ENCODE measurements at regions not wholly inside any gene's neighbourhood (a gene's known extent, or its start where the extent isn't known, plus 50 kb on each side); places are given as distances from the start of the nearest gene placed in this dataset.

DNA sequence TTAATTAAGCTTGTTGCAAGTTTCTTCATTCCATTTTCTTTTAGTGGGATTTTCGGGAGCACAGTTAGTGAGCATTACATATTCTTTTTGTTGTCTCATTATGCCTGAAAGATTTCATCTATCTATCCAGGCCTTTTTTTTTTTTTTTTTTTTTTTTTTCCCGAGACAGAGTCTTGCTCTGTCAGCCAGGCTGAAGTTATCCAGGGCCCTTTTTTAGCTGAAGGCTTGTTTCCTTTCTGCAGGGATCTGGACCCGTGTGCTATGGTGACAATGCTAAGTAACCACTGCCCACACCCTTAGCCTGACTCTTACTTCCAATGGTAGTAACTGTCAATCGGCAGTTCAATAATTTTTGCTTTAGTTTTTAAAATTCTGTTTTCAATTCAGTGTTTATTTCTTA, 190.8 kb upstream of the MTPN start:
- WGBS (ENCODE audit: missing lambda C conversion rate): 8% methylated on average over 4 of the region's 4 CpGs
- ATAC-seq (no peak), FAIRE-seq (no peak), DNase-seq (ENCODE audit: low read depth in 1 of 2, low spot score in 1 of 2) (no peak)
- H3K4me3 ChIP-seq: no peak overlapping the region
- H3K4me1 ChIP-seq: no peaks in the 10 kb centered on the region
- H3K27ac ChIP-seq: no peak overlapping the region
- no peaks in the 10 kb centered on the region for H3K9me3 ChIP-seq
- H3K4me2 ChIP-seq: no peak overlapping the region
- ChIA-PET POLR2A (no interaction called here), CTCF (no interaction called here)
- no peak for TF ChIP-seq ESRRA (IDR thresholded peaks at IDR 0.05; ENCODE audit: borderline replicate concordance, low read length)

GRCh38 chr7:136166521-136166920, 189.4 kb upstream of the MTPN start:
- WGBS (ENCODE audit: missing lambda C conversion rate): 52% methylated on average over 1 of the region's 1 CpG

GRCh38 chr7:136163340-136163801, 186.2 kb upstream of the MTPN start:
- DNase-seq (ENCODE audit: low read depth in 1 of 2, low spot score in 1 of 2) (no peak), ATAC-seq (no peak), FAIRE-seq (no peak)
- CTCF ChIA-PET: no interaction called here
- Histone ChIP-seq H3K4me2 (no peak overlapping the region), H3K4me1 (no peaks in the 10 kb centered on the region), H3K27ac (no peak overlapping the region), H3K4me3 (no peak overlapping the region), H3K9me3 (no peaks in the 10 kb centered on the region)
- POLR2A ChIA-PET: no interaction called here
- 17% methylated on average over 4 of the region's 4 CpGs for WGBS (ENCODE audit: missing lambda C conversion rate)
- TF ChIP-seq ATOH8 (CRISPR knock-in tag; IDR thresholded peaks at IDR 0.05; ENCODE audit: low read depth) (no peak), POLR2AphosphoS2 (conservative IDR thresholded peaks at IDR 0.05; ENCODE audit: low read length) (no peak), MAFK (IDR thresholded peaks at IDR 0.05; ENCODE audit: partially characterized antibody) (no peak), FOSL2 (IDR thresholded peaks at IDR 0.05) (no peak), FOSL2 (CRISPR knock-in tag; IDR thresholded peaks at IDR 0.05) (no peak), KDM1A (IDR thresholded peaks at IDR 0.05; ENCODE audit: low read depth) (no peak), EP300 (IDR thresholded peaks at IDR 0.05) (no peak), RAD21 (conservative IDR thresholded peaks at IDR 0.05 in 1 of 2, IDR thresholded peaks at IDR 0.05 in 1 of 2) (no peak), RARB (CRISPR knock-in tag; IDR thresholded peaks at IDR 0.05) (no peak), CBX2 (IDR thresholded peaks at IDR 0.05; ENCODE audit: borderline replicate concordance, low read depth) (no peak), ZFP36 (IDR thresholded peaks at IDR 0.05; ENCODE audit: borderline replicate concordance, partially characterized antibody) (no peak)
- TF ChIP-seq, protein P1, sequence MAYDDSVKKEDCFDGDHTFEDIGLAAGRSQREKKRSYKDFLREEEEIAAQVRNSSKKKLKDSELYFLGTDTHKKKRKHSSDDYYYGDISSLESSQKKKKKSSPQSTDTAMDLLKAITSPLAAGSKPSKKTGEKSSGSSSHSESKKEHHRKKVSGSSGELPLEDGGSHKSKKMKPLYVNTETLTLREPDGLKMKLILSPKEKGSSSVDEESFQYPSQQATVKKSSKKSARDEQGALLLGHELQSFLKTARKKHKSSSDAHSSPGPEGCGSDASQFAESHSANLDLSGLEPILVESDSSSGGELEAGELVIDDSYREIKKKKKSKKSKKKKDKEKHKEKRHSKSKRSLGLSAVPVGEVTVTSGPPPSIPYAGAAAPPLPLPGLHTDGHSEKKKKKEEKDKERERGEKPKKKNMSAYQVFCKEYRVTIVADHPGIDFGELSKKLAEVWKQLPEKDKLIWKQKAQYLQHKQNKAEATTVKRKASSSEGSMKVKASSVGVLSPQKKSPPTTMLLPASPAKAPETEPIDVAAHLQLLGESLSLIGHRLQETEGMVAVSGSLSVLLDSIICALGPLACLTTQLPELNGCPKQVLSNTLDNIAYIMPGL (CRISPR knock-in tag; IDR thresholded peaks at IDR 0.05; ENCODE audit: borderline replicate concordance): no peak
- TF ChIP-seq, protein P2, sequence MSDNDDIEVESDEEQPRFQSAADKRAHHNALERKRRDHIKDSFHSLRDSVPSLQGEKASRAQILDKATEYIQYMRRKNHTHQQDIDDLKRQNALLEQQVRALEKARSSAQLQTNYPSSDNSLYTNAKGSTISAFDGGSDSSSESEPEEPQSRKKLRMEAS (IDR thresholded peaks at IDR 0.05): no peak
- TF ChIP-seq, protein P3, sequence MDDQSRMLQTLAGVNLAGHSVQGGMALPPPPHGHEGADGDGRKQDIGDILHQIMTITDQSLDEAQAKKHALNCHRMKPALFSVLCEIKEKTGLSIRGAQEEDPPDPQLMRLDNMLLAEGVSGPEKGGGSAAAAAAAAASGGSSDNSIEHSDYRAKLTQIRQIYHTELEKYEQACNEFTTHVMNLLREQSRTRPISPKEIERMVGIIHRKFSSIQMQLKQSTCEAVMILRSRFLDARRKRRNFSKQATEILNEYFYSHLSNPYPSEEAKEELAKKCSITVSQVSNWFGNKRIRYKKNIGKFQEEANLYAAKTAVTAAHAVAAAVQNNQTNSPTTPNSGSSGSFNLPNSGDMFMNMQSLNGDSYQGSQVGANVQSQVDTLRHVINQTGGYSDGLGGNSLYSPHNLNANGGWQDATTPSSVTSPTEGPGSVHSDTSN (IDR thresholded peaks at IDR 0.05): no peak
- TF ChIP-seq, protein P4, sequence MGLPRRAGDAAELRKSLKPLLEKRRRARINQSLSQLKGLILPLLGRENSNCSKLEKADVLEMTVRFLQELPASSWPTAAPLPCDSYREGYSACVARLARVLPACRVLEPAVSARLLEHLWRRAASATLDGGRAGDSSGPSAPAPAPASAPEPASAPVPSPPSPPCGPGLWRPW (IDR thresholded peaks at IDR 0.05): no peak

More at GRCh38 chr7:136166521-136166920, 189.4 kb upstream of the MTPN start:
- Histone ChIP-seq H3K27ac (no peak overlapping the region), H3K4me3 (no peak overlapping the region), H3K4me1 (no peaks in the 10 kb centered on the region), H3K9me3 (no peaks in the 10 kb centered on the region), H3K4me2 (no peak overlapping the region)
- TF ChIP-seq HDAC2 (IDR thresholded peaks at IDR 0.05): no peak
- TF ChIP-seq, protein P5, sequence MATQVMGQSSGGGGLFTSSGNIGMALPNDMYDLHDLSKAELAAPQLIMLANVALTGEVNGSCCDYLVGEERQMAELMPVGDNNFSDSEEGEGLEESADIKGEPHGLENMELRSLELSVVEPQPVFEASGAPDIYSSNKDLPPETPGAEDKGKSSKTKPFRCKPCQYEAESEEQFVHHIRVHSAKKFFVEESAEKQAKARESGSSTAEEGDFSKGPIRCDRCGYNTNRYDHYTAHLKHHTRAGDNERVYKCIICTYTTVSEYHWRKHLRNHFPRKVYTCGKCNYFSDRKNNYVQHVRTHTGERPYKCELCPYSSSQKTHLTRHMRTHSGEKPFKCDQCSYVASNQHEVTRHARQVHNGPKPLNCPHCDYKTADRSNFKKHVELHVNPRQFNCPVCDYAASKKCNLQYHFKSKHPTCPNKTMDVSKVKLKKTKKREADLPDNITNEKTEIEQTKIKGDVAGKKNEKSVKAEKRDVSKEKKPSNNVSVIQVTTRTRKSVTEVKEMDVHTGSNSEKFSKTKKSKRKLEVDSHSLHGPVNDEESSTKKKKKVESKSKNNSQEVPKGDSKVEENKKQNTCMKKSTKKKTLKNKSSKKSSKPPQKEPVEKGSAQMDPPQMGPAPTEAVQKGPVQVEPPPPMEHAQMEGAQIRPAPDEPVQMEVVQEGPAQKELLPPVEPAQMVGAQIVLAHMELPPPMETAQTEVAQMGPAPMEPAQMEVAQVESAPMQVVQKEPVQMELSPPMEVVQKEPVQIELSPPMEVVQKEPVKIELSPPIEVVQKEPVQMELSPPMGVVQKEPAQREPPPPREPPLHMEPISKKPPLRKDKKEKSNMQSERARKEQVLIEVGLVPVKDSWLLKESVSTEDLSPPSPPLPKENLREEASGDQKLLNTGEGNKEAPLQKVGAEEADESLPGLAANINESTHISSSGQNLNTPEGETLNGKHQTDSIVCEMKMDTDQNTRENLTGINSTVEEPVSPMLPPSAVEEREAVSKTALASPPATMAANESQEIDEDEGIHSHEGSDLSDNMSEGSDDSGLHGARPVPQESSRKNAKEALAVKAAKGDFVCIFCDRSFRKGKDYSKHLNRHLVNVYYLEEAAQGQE (IDR thresholded peaks at IDR 0.05): no peak
- TF ChIP-seq JUNB (IDR thresholded peaks at IDR 0.05): no peak
- no peak for TF ChIP-seq HEYL (CRISPR knock-in tag; IDR thresholded peaks at IDR 0.05)
- TF ChIP-seq MAZ (IDR thresholded peaks at IDR 0.05; ENCODE audit: borderline replicate concordance, low read depth, low read length): no peak
- no peak for TF ChIP-seq ZSCAN20 (CRISPR knock-in tag; IDR thresholded peaks at IDR 0.05)
- TF ChIP-seq ATOH8 (CRISPR knock-in tag; IDR thresholded peaks at IDR 0.05; ENCODE audit: low read depth): no peak
- TF ChIP-seq, protein P6, sequence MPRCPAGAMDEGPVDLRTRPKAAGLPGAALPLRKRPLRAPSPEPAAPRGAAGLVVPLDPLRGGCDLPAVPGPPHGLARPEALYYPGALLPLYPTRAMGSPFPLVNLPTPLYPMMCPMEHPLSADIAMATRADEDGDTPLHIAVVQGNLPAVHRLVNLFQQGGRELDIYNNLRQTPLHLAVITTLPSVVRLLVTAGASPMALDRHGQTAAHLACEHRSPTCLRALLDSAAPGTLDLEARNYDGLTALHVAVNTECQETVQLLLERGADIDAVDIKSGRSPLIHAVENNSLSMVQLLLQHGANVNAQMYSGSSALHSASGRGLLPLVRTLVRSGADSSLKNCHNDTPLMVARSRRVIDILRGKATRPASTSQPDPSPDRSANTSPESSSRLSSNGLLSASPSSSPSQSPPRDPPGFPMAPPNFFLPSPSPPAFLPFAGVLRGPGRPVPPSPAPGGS (IDR thresholded peaks at IDR 0.05): no peak
- DNase-seq (ENCODE audit: low read depth in 1 of 2, low spot score in 1 of 2) (no peak), FAIRE-seq (no peak), ATAC-seq (no peak)
- ChIA-PET POLR2A (no interaction called here), CTCF (no interaction called here)
